Hippocampal formation (tissue), 2 donors: ENCODE measurements at regions not wholly inside any gene's neighbourhood (a gene's known extent, or its start where the extent isn't known, plus 50 kb on each side); places are given as distances from the start of the nearest gene placed in this dataset.
A peak's percentile ranks its signal among the peaks of the same experiment; 100 is the strongest.

Experiments
- DNase-seq, 2 donors: peaks; one replicate each; lab custom pipeline; 2025; lab: John Stamatoyannopoulos, UW

DNA sequence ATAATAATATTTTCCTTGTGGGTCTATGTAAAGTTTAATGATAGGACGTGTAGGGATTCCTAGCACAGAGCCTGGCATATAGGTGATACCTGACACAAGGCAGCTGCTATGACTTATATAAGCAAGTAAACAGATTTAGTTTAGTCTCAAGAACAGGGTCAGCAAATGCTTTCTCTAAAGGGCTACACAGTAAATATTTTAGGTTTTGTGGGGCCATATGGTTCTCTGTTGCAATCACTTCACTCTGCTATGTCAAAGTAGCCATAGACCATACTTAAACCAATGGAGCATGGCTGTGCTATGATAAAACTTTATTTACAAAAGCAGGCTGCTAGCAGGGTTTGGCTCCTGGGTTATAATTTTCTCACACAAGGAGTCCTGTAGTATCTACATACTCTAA is 204.8 kb upstream of the KLF4 start:
- no peak for DNase-seq

DNA sequence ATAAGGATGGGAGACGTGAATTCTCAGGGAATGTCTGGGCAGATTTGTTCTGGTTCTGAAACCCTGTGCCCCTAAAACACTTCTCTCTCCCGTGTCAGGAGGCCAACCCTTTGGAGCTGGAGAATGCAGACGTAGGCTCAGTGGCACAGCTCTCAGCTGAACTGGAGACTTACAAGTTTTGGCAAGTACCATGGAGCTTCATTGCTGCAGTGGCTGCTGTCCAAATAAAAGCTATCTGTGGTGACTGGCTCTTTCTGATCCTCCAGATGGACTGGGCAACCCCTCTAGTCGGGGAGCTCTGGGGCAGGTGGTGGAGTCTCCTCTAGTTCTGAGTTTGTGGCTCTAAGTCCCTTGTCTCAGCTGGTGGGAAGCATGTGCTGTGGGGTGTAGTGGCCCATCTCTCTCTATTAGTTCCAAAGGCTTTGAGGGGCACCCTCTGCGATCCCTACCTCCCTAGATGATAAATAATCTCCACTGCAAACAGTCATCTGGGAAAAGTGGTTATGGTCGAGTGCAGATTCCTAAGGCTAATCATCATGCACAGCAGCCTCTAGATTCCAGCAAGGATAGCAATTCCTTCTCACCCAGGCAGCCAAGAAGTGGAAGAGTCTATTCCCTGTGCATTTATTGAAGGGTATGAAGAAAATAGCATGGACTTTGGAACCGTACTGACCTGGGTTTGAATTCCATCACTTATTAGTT is 204.2 kb upstream of the KLF4 start:
- DNase-seq, result no peak

DNA sequence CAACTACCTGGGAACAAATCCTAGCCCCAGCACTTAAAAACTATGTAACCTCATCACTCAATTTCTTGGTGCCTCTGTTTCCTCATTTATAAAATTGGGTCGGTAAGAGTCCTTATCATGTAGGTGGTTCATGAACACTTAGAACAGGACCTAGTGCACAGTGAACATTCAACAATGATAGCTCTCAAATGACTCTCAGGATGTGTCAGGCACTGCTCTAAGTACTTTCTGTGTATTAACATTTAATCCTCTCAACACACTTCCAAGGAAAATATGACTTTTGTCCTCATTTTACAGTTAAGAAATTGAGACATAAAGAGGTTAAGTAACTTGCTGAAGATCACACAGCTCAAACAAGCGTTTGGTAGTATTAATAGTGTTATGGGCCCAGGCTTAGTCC is 202.1 kb upstream of the KLF4 start:
- DNase-seq, result no peak

- DNase-seq, result no peak
Observed at GRCh38 chr9:107690021-107690420, 200.5 kb upstream of the KLF4 start.

GRCh38 chr9:107688728-107689127 is 199.2 kb upstream of the KLF4 start:
- no peak for DNase-seq

DNA sequence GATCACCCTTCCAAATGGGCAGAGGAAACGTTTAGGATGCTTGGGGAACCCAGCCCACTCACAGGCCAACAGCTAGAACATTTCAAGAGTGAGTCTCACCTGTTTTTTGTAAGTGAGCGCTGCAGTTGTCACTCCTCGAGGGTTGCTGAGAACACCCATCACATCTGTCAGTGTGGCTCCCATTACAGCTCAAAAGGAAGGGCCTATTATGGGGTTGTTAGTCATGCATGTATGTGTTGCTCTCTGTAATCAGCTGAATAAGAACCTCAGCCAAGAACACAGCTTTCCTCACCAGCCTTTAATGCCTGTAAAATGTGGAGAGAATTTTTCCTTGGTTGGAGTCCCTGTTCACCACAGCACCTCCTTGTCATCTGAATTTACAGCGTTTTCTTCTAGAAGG is 196.3 kb upstream of the KLF4 start:
- no peak for DNase-seq

- no peak for DNase-seq
Observed at GRCh38 chr9:107685376-107685775, 195.8 kb upstream of the KLF4 start.

GRCh38 chr9:107684224-107684623 is 194.7 kb upstream of the KLF4 start:
- no peak for DNase-seq

DNA sequence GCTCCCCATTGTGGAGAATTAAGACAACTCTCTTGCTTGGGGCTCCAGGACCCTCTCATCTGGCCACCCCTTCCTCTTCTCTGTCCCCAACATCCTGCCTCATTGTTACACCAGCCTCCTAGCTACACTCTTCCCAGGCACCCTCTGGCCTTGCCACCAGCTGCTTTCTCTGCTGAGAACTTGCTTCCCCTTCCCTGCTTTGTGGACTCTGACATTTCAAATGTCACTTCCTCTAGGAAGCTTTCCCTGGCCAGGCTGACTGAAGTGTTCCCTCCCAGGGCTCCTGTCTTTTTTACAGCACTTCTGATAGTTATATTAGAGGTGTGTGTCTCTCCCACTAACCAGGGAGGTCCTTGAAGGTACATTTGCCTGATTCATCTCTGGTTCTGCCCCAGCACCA is 194.0 kb upstream of the KLF4 start:
- no peak for DNase-seq

DNA sequence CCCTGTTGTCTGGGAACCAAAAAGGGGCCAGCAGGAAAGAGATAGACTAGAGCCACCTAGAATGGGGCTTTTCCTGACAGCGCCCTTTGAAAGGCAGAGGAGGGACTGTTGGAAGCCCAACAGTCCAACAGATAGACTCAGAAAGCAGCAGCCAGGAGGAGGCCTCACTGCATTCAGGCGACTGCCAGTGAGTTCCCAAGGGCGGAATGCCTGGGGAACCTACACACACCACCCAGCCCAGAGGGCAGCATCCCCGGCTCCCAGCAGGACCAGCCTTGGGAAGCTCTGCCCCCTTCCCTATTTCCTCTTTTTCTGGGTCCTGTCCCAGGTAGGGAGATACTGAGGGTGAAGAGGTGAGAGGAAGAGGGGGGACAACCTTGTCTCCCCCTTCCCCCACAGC is 192.4 kb upstream of the KLF4 start:
- no peak for DNase-seq

DNA sequence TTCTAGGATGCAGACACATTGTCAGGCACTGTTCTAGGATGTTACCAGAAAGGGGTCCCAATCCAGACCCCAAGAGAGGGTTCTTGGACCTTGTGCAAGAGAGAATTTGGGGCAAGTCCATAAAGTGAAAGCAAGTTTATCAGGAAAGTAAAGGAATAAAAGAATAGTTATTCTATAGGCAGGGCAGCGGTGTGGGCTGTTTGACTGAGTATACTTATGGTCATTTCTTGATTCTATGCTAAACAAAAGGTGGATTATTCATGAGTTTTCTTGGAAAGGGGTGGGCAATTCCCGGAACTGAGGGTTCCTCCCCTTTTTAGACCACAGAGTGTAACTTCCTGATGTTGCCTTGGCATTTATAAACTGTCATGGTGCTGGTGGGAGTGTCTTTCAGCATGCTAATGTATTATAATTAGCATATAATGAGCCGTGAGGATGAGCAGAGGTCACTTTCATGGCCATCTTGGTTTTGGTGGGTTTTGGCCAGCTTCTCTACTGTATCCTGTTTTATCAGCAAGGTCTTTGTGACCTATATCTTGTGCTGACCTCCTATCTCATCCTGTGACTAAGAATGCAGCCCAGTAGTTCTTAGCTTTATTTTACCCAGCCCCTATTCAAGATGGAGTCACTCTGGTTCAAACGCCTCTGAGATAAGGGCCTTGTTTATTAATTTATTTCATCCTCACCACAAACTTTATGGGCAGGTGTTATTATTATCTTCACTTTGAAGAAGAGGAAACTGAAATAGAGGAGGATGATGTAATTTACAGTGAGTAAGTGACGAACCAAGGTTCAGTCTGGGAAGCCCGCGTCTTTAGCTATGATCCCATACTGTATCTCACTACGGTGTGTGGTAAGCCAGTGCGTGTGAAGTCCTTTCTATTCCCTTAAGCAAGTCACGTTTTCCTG is 186.0 kb upstream of the KLF4 start:
- no peak for DNase-seq

GRCh38 chr9:107674721-107675277 is 185.2 kb upstream of the KLF4 start:
- DNase-seq, result peak in 1 of 2 donors; percentile 30

DNA sequence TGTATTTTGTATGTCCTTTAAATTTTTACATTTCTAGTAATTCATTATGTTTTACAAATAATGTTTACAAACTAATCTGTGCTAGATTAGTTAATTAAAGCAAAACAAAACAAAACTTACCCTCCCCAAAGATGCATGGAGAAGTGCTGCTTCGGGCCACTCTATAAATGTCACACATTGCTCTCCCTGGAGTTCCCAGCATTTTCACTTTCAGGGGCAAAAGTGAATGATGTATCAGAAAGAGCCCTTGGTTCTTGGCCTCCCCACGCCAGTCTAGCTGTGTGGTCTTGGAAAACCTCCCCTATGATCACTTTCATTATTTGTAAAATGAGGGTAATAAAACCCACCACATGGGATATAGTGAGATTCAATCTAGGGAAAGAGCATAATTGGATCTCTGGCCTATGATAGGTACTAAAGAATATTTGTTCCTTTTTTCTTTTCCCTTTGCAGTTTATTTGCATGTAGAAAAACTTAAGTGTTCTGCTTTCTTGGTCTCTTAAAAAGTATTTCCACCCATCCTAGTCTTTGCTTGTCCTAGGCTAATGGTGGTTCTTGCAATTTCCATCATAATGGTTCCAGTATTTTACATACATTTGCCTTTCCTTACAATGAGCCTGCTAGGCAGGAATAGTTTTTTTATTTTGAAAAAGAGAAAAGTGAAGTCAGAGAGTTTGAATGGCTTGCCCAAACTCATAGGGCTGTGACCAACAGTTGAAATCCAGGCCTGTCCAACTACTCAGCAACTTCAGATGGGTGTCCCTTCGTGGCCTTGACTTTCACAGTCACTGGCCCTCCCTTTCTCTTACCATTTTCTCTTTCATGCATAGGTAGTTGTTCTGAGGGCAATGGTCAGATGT is 184.5 kb upstream of the KLF4 start:
- no peak for DNase-seq

DNA sequence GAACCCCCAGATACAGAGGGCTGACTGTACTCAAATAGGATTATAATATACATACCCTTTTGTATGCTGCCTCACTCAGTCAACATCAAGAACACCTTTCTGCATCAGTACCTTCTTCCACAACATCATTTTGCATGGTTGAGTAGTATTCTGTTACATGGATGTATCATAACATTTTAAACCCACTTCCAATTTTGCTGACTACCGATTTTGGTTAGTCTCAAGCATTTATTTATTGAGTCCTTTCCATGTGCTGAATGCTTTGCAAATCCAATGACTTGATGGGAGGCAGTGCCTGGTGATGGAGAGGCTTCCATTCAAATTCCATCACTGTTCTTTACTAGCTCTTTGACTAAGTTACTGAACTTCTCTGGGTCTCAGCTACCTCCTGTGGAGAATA is 182.0 kb upstream of the KLF4 start:
- DNase-seq, result no peak

DNA sequence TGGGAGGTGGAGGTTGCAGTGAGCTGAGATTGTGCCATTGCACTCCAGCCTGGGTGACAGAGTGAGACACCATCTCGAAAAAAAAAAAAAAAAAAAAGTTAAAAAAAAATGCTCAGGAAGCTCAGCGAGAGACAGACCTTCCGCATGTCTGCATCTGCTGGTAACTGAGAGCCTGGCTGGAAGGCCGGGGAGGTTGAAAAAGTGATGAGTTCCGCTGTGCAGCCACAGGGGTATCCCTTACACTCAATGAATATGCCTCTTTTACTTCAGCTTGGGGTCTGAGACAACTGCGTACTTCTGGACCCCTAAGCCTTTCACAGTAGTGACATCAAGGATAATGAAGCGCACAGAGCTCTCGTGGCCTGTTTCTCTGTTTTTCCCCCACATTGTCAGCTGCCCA is 179.9 kb upstream of the KLF4 start:
- no peak for DNase-seq

DNA sequence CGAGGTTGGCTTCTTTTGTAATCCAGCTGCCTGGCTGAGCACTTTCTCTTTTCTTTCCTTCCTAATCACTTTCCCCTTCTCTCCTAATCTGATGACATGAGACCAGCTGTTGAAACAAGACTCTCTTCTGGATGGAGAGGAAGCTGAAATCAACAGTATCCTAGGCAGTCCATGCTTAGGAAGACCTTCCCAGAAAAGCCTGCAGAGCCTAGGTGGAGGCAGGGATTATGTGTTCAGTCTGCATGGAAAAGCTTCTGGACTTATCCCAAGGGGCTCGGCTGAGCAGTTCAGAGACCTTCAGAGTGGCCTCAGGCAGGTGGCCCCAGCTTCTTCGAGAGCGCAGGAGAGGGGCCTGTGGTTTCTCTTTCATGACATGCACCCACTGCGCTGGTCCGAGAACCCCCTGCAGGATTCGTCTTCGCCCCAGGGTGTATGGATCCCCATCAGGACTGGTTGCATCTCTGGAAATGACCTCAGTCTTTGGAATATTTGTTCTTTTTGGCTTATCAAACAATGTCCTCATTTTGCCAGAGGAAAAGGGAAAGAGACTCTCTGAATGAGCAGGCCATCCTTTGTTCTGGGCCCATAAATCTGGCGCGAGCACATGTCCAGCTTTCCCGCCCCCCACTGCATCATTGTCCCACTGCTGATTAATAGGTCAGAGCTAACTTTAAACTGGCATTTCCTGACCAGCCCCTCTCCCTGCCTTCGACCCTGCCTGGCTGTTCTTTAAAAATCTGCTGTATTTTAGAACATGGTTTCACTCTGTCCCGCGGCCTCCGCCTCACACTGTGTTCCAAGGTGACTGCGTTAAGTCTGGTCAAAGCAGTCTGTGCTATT is 177.9 kb upstream of the KLF4 start:
- no peak for DNase-seq

DNA sequence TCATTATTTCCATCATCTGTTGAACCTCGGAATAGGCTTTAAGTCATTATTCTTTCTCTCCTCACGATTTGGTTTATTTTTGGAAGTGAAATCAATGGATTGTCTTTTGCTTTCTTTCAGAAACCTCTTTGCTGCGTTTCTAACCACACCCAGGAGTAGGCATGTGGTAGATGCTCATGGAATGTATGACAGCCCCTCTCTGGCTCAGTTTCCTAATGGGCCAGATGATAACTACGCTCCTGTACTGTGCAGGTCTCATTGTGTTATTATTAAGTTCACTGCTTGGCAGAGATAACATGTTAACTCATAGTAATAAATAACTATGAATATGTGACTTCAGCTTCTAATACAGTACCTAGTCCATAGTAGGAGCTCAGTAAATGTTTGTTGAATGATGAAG is 175.5 kb upstream of the KLF4 start:
- DNase-seq, result no peak

DNA sequence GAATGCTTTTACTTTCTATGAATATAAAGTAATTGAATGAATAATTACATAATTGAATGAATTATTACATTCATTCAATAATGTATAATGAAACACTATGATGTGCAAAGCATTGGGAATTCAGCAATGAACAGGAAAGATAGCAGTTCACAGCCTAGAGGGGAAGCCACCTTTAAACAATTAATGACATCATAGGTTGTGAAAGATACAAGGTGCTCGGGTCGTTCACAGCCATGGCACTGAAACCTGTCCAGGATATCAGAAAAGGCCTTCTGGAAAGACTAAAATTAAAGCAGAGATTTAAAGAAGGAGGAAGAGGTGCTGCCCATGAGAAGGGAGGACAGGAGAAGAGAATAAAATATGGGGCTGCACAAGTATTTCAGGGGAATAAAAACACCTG is 171.4 kb upstream of the KLF4 start:
- DNase-seq, result no peak

GRCh38 chr9:107653263-107653821 is 163.8 kb upstream of the KLF4 start:
- DNase-seq, result no peak

DNA sequence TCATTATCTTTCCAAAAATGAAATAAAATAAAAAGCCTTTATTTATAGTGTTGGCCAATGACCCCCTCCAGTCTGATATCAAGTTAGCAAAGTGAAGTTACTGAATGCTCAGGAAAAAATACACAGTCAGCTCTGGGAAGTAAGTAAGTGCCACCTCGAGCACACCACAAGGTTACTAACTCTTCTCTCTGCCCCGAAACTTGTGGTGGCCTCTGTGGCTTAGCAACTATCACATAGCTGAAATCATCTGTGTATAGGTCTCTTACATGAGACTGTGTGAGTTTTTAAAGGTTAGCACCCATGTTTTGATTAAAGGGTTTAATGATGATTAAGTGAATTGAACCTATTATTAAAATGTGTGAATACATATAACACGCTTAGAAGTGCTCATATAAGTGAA is 161.4 kb upstream of the KLF4 start:
- DNase-seq, result no peak

DNA sequence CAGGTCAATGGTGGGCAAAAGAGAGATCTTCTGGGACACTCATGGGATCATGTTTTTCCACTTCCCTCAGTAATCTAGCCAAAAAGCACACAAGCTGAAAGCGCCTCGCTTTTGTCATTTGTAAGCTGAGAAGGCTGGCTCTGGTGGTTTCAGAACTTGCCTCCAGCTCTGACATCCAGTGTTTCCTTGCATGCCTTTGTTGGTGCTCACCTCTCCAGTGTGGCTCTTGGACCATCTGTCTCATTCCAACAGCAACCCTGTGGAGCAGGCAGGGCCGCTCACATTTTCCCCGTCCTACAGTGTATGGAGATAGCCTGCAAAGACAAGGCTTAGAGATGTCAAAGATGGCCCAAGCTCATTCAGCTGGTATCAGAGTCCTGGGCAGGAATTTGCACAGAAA is 160.8 kb upstream of the KLF4 start:
- DNase-seq, result no peak
